SK-N-SH treated with all-trans-retinoic acid at 6 μM for 48 hours (cell line): ENCODE measurements at regions not wholly inside any gene's neighbourhood (a gene's known extent, or its start where the extent isn't known, plus 50 kb on each side); places are given as distances from the start of the nearest gene placed in this dataset.

Experiments
- BACH2 ChIP-seq: fragments of 250-450 bp; sonication (Bioruptor Pico); IDR thresholded peaks from 2 replicates; pipeline ENCODE4 v1.9.0; 2021; ENCODE audit warnings: mild to moderate bottlenecking, borderline replicate concordance
- ISL1 ChIP-seq: fragments of 250-450 bp; sonication (Bioruptor Pico); IDR thresholded peaks from 2 replicates; pipeline ENCODE4 v2.1.2; 2022; ENCODE audit warnings: mild to moderate bottlenecking, moderate library complexity
- OSR1 ChIP-seq: fragments of 250-450 bp; sonication (Bioruptor Pico); IDR thresholded peaks from 2 replicates; pipeline ENCODE4 v1.8.0; 2022; ENCODE audit warnings: moderate library complexity, mild to moderate bottlenecking, inconsistent platforms
- RARB ChIP-seq: fragments of 250-450 bp; sonication (Bioruptor Pico); IDR thresholded peaks from 2 replicates; pipeline ENCODE4 v1.8.0; 2021; ENCODE audit warnings: mild to moderate bottlenecking, moderate library complexity
- TCF4 ChIP-seq: fragments of 250-450 bp; sonication (Bioruptor Pico); IDR thresholded peaks from 2 replicates; pipeline ENCODE4 v1.8.0; 2021; ENCODE audit warnings: mild to moderate bottlenecking, moderate library complexity, borderline replicate concordance
- TSHZ2 ChIP-seq: fragments of 250-450 bp; sonication (Bioruptor Pico); IDR thresholded peaks from 2 replicates; pipeline ENCODE4 v1.5.0; 2020; ENCODE audit warnings: mild to moderate bottlenecking, moderate library complexity
- ZC3H10 ChIP-seq: fragments of 250-450 bp; sonication (Bioruptor Pico); IDR thresholded peaks from 2 replicates; pipeline ENCODE4 v1.5.1; 2021; ENCODE audit warnings: mild to moderate bottlenecking, moderate library complexity
- ZFP3 ChIP-seq: fragments of 250-450 bp; sonication (Bioruptor Pico); IDR thresholded peaks from 2 replicates; pipeline ENCODE4 v1.5.0; 2020; ENCODE audit warnings: mild to moderate bottlenecking, moderate library complexity
- ZNF565 ChIP-seq: fragments of 450-650 bp; formaldehyde crosslinking; conservative IDR thresholded peaks from 2 replicates; pipeline ENCODE4 v1.5.0; 2020; ENCODE audit warnings: low read depth, mild to moderate bottlenecking, moderate library complexity
- ZNF70 ChIP-seq: fragments of 450-650 bp; formaldehyde crosslinking; IDR thresholded peaks from 2 replicates; pipeline ENCODE4 v1.5.0; 2020; ENCODE audit warnings: mild to moderate bottlenecking, moderate library complexity
- ZNF8 ChIP-seq: fragments of 450-650 bp; formaldehyde crosslinking; IDR thresholded peaks from 2 replicates; pipeline ENCODE4 v1.5.0; 2020; ENCODE audit warnings: mild to moderate bottlenecking, moderate library complexity

GRCh38 chr12:13339538-13339937 lies 143.0 kb downstream of the EMP1 start:
- TF ChIP-seq ISL1 (CRISPR knock-in tag) (no peak), TSHZ2 (CRISPR knock-in tag) (no peak), OSR1 (no peak), ZNF565 (CRISPR knock-in tag) (no peak), BACH2 (CRISPR knock-in tag) (no peak), ZC3H10 (CRISPR knock-in tag) (no peak), ZNF70 (no peak), ZFP3 (CRISPR knock-in tag) (no peak), TCF4 (no peak), RARB (no peak), ZNF8 (CRISPR knock-in tag) (no peak)
